PC-9 (cell line): ENCODE measurements at regions not wholly inside any gene's neighbourhood (a gene's known extent, or its start where the extent isn't known, plus 50 kb on each side); places are given as distances from the start of the nearest gene placed in this dataset.
"Not testable (repeated sequence)": the region's sequence is repeated elsewhere in the genome, so short reads cannot be mapped to it uniquely, and the experiment has no call there.

Source experiments
- BruUV-seq: library from RNA; stranded (reverse); fragments of 400-500 nt; replicated peaks from 2 replicates; lab custom pipeline; 2021; lab: Mats Ljungman, UMichigan
- CTCF ChIA-PET: fragments of 300-600 bp; sonication (Branson Sonifier 250); formaldehyde crosslinking; loops from one replicate; lab custom pipeline; 2022; ENCODE audit warnings: antibody characterized with exemption; lab: Charles Lee
- POLR2A ChIA-PET: fragments of 300-600 bp; sonication (Branson Sonifier 250); formaldehyde crosslinking; loops from one replicate; lab custom pipeline; 2022; ENCODE audit warnings: antibody characterized with exemption; ENCODE audit not compliant: unreplicated experiment; lab: Charles Lee
- DNase-seq, 2 experiments: peaks; one replicate each; pipeline versions ENCODE4 v3.0.0 to v3.0.0-alpha.2; 2015 to 2022; ENCODE audit warnings: mixed read lengths in 1 of 2
- H2AFZ ChIP-seq: fragments of 200-600 bp; sonication (generic); 2 replicates; pipeline ENCODE4 v1.8.1; 2017; ENCODE audit warnings: antibody characterized with exemption
- H3F3A ChIP-seq: fragments of 200-600 bp; sonication (generic); 2 replicates; pipeline ENCODE4 v1.8.1; 2017; ENCODE audit warnings: antibody characterized with exemption, mild to moderate bottlenecking, low read depth; ENCODE audit not compliant: insufficient read depth
- H3K27ac ChIP-seq: fragments of 200-600 bp; sonication (generic); 2 replicates; pipeline ENCODE4 v1.6.1; 2016; ENCODE audit warnings: mixed run types
- H3K27me3 ChIP-seq: fragments of 200-600 bp; sonication (generic); 2 replicates; pipeline ENCODE4 v1.6.1; 2016; ENCODE audit warnings: low read depth, mixed run types; ENCODE audit not compliant: insufficient read depth
- H3K36me3 ChIP-seq: fragments of 200-600 bp; sonication (generic); 2 replicates; pipeline ENCODE4 v1.6.1; 2016; ENCODE audit warnings: low read depth, mixed run types
- H3K4me1 ChIP-seq: fragments of 200-600 bp; sonication (generic); replicated peaks from 2 replicates; pipeline ENCODE4 v1.6.1; 2016; ENCODE audit warnings: mixed run types; ENCODE audit not compliant: insufficient read depth
- H3K4me2 ChIP-seq: fragments of 200-600 bp; sonication (generic); 2 replicates; pipeline ENCODE4 v1.6.1; 2017; ENCODE audit warnings: mixed run types
- H3K4me3 ChIP-seq: fragments of 200-600 bp; sonication (generic); 2 replicates; pipeline ENCODE4 v1.6.1; 2016; ENCODE audit warnings: mixed run types
- H3K79me2 ChIP-seq: fragments of 200-600 bp; sonication (generic); 2 replicates; pipeline ENCODE4 v1.6.1; 2017; ENCODE audit warnings: low read depth, mixed run types
- H3K9me2 ChIP-seq: fragments of 200-600 bp; sonication (generic); 2 replicates; pipeline ENCODE4 v1.8.1; 2017; ENCODE audit warnings: mild to moderate bottlenecking; ENCODE audit not compliant: insufficient read depth
- H3K9me3 ChIP-seq: fragments of 200-600 bp; sonication (generic); 2 replicates; pipeline ENCODE4 v1.8.1; 2016; ENCODE audit warnings: low read depth; ENCODE audit not compliant: insufficient read depth
- H4K20me1 ChIP-seq: fragments of 200-600 bp; sonication (generic); 2 replicates; pipeline ENCODE4 v1.8.1; 2017; ENCODE audit not compliant: insufficient read depth
- CTCF ChIP-seq: fragments of 200-600 bp; sonication (generic); conservative IDR thresholded peaks from 2 replicates; pipeline ENCODE4 v1.6.1; 2017; ENCODE audit warnings: mixed run types, antibody characterized with exemption, mild to moderate bottlenecking, moderate library complexity
- EZH2 ChIP-seq: fragments of 200-600 bp; sonication (generic); IDR thresholded peaks from 2 replicates; pipeline ENCODE4 v1.8.0; 2017; ENCODE audit warnings: antibody characterized with exemption, low read depth
- intact Hi-C: fragments of 100-400 bp; cut with micrococcal nuclease; formaldehyde crosslinking; loops from one replicate; pipeline ENCODE4 v1.10.0; 2022; ENCODE audit not compliant: unreplicated experiment

GRCh38 chr2:83788938-83789566, 670.0 kb downstream of the SUCLG1 start:
- H3K9me3 ChIP-seq, H3K27ac ChIP-seq, H3K4me3 ChIP-seq, CTCF ChIA-PET, H4K20me1 ChIP-seq, H3K27me3 ChIP-seq, H3K9me2 ChIP-seq, H2AFZ ChIP-seq, H3K4me1 ChIP-seq, POLR2A ChIA-PET, BruUV-seq, DNase-seq, H3F3A ChIP-seq, H3K36me3 ChIP-seq, H3K79me2 ChIP-seq, H3K4me2 ChIP-seq, intact Hi-C loops: not testable (repeated sequence)

GRCh38 chr2:83787189-83787588, 671.9 kb downstream of the SUCLG1 start:
- Histone ChIP-seq H2AFZ (no peak overlapping the region), H3K4me1 (no peaks in the 10 kb centered on the region), H3K79me2 (no peaks in the 10 kb centered on the region), H3K27me3 (no peaks in the 10 kb centered on the region), H3K4me3 (no peak overlapping the region), H3K27ac (no peak overlapping the region), H3K36me3 (no peaks in the 10 kb centered on the region), H3F3A (no peaks in the 10 kb centered on the region), H3K9me2 (no peaks in the 10 kb centered on the region), H3K9me3 (no peaks in the 10 kb centered on the region; the same call in 1 of the 2 replicates), H4K20me1 (no peaks in the 10 kb centered on the region), H3K4me2 (no peak overlapping the region)
- DNase-seq = no peak
- intact Hi-C loops = no loop called here
- ChIA-PET POLR2A (no interaction called here), CTCF (no interaction called here)
- no peak for TF ChIP-seq EZH2
- no peak for TF ChIP-seq CTCF
- no TSS peak for BruUV-seq

GRCh38 chr2:83786140-83786539, 672.9 kb downstream of the SUCLG1 start:
- H3K4me3 ChIP-seq = no peak overlapping the region
- BruUV-seq = no TSS peak
- no peak for DNase-seq
- no peak overlapping the region for H3K4me2 ChIP-seq
- no peak overlapping the region for H3K27ac ChIP-seq
- H3K79me2 ChIP-seq = no peaks in the 10 kb centered on the region
- no peaks in the 10 kb centered on the region for H3K4me1 ChIP-seq
- H3K9me2 ChIP-seq = no peaks in the 10 kb centered on the region
- no peak for TF ChIP-seq CTCF
- no peak for TF ChIP-seq EZH2
- no peaks in the 10 kb centered on the region for H3F3A ChIP-seq
- no peaks in the 10 kb centered on the region for H3K36me3 ChIP-seq
- no peak overlapping the region for H2AFZ ChIP-seq
- ChIA-PET CTCF (no interaction called here), POLR2A (no interaction called here)
- H3K9me3 ChIP-seq = no peaks in the 10 kb centered on the region; the same call in 1 of the 2 replicates
- intact Hi-C loops = no loop called here
- H4K20me1 ChIP-seq = no peaks in the 10 kb centered on the region
- H3K27me3 ChIP-seq = no peaks in the 10 kb centered on the region

- H3K27ac ChIP-seq = no peak overlapping the region
- intact Hi-C loops = no loop called here
- H3K4me2 ChIP-seq = no peak overlapping the region
- H4K20me1 ChIP-seq = no peaks in the 10 kb centered on the region
- ChIA-PET CTCF (no interaction called here), POLR2A (no interaction called here)
- H3K79me2 ChIP-seq = no peaks in the 10 kb centered on the region
- TF ChIP-seq EZH2 = no peak
- TF ChIP-seq CTCF = no peak
- H3F3A ChIP-seq = no peaks in the 10 kb centered on the region
- DNase-seq = no peak
- H3K27me3 ChIP-seq = no peaks in the 10 kb centered on the region
- no peaks in the 10 kb centered on the region for H3K4me1 ChIP-seq
- H3K9me3 ChIP-seq = no peaks in the 10 kb centered on the region; the same call in 1 of the 2 replicates
- no peak overlapping the region for H3K4me3 ChIP-seq
- no peak overlapping the region for H2AFZ ChIP-seq
- BruUV-seq = no TSS peak
- H3K9me2 ChIP-seq = no peaks in the 10 kb centered on the region
- no peaks in the 10 kb centered on the region for H3K36me3 ChIP-seq
Observed at GRCh38 chr2:83784947-83785346, 674.1 kb downstream of the SUCLG1 start.
